ENCODE measurements at regions not wholly inside any gene's neighbourhood (a gene's known extent, or its start where the extent isn't known, plus 50 kb on each side); places are given as distances from the start of the nearest gene placed in this dataset.

- TF ChIP-seq CTCF (conservative IDR thresholded peaks at IDR 0.05; ENCODE audit: control insufficient read depth, insufficient read depth, low read depth, low read length): no peak
- no peak overlapping the region for H3K4me3 ChIP-seq (ENCODE audit: control insufficient read depth, low read depth, low read length)
- DNase-seq (ENCODE audit: low read depth): no peak
Observed at GRCh38 chr7:22066522-22066921, 120.8 kb upstream of the CDCA7L start.

GRCh38 chr7:22064816-22065215 lies 119.1 kb upstream of the CDCA7L start:
- no peak for DNase-seq (ENCODE audit: low read depth)
- no peak overlapping the region for H3K4me3 ChIP-seq (ENCODE audit: control insufficient read depth, low read depth, low read length)
- TF ChIP-seq CTCF (conservative IDR thresholded peaks at IDR 0.05; ENCODE audit: control insufficient read depth, insufficient read depth, low read depth, low read length): no peak

- H3K4me3 ChIP-seq (ENCODE audit: control insufficient read depth, low read depth, low read length): no peak overlapping the region
- no peak for TF ChIP-seq CTCF (conservative IDR thresholded peaks at IDR 0.05; ENCODE audit: control insufficient read depth, insufficient read depth, low read depth, low read length)
- DNase-seq (ENCODE audit: low read depth): no peak
Observed at GRCh38 chr7:22061775-22062174, 116.1 kb upstream of the CDCA7L start.

GRCh38 chr7:22060863-22061262 lies 115.2 kb upstream of the CDCA7L start:
- no peak for TF ChIP-seq CTCF (conservative IDR thresholded peaks at IDR 0.05; ENCODE audit: control insufficient read depth, insufficient read depth, low read depth, low read length)
- no peak overlapping the region for H3K4me3 ChIP-seq (ENCODE audit: control insufficient read depth, low read depth, low read length)
- no peak for DNase-seq (ENCODE audit: low read depth)

- no peak for DNase-seq (ENCODE audit: low read depth)
- no peak overlapping the region for H3K4me3 ChIP-seq (ENCODE audit: control insufficient read depth, low read depth, low read length)
- TF ChIP-seq CTCF (conservative IDR thresholded peaks at IDR 0.05; ENCODE audit: control insufficient read depth, insufficient read depth, low read depth, low read length): no peak
Observed at GRCh38 chr7:22060197-22060596, 114.5 kb upstream of the CDCA7L start.

GRCh38 chr7:22055226-22055625 lies 109.5 kb upstream of the CDCA7L start:
- no peak for DNase-seq (ENCODE audit: low read depth)
- TF ChIP-seq CTCF (conservative IDR thresholded peaks at IDR 0.05; ENCODE audit: control insufficient read depth, insufficient read depth, low read depth, low read length): no peak
- H3K4me3 ChIP-seq (ENCODE audit: control insufficient read depth, low read depth, low read length): no peak overlapping the region

- no peak overlapping the region for H3K4me3 ChIP-seq (ENCODE audit: control insufficient read depth, low read depth, low read length)
- no peak for DNase-seq (ENCODE audit: low read depth)
- no peak for TF ChIP-seq CTCF (conservative IDR thresholded peaks at IDR 0.05; ENCODE audit: control insufficient read depth, insufficient read depth, low read depth, low read length)
Observed at GRCh38 chr7:22052674-22053365, 107.1 kb upstream of the CDCA7L start.
